Left ventricle myocardium superior (tissue), 1 donor: ENCODE measurements at regions not wholly inside any gene's neighbourhood (a gene's known extent, or its start where the extent isn't known, plus 50 kb on each side); places are given as distances from the start of the nearest gene placed in this dataset.
"Not testable (repeated sequence)": the region's sequence is repeated elsewhere in the genome, so short reads cannot be mapped to it uniquely, and the experiment has no call there.

ENCODE experiments used
- ATAC-seq: fragments of 200-7000 bp; cut with Tn5 transposase; one replicate; pipeline ENCODE4 v1.9.1; 2020; ENCODE audit warnings: mild to moderate bottlenecking, moderate library complexity
- DNase-seq: peaks from one replicate; pipeline ENCODE4 v3.0.0-alpha.2; 2020
- intact Hi-C: fragments of 100-400 bp; cut with micrococcal nuclease; formaldehyde crosslinking; loops from one replicate; pipeline ENCODE4 v1.11.0; 2022
- donor health status: DM: no; HTN: yes; CAD: no; lungs with severe emphysema.

GRCh38 chr14:49946320-49947141, 53.6 kb downstream of the ARF6 start:
- ATAC-seq (peak; percentile 43), DNase-seq (no peak)
- intact Hi-C loops, result no loop called here

GRCh38 chr14:49947506-49947905, 54.6 kb downstream of the ARF6 start:
- intact Hi-C loops, result no loop called here
- DNase-seq (no peak), ATAC-seq (no peak)

GRCh38 chr14:49950275-49951228, 57.7 kb downstream of the ARF6 start:
- ATAC-seq (no peak), DNase-seq (no peak)
- intact Hi-C loops, result no loop called here

- DNase-seq, result no peak
- no peak for ATAC-seq
- intact Hi-C loops, result no loop called here
These were observed 58.3 kb downstream of the ARF6 start for GRCh38 chr14:49951229-49951607.

GRCh38 chr14:49951691-49952345, 58.9 kb downstream of the ARF6 start:
- intact Hi-C loops, result no loop called here
- no peak for DNase-seq
- ATAC-seq, result no peak

GRCh38 chr14:49953196-49953595, 60.3 kb downstream of the ARF6 start:
- DNase-seq (no peak), ATAC-seq (no peak)
- intact Hi-C loops, result no loop called here

- DNase-seq, result no peak
- ATAC-seq, result no peak
- intact Hi-C loops, result no loop called here
These were observed 61.3 kb downstream of the ARF6 start for GRCh38 chr14:49954171-49954631.

GRCh38 chr14:49955024-49955423, 62.1 kb downstream of the ARF6 start:
- ATAC-seq (no peak), DNase-seq (no peak)
- intact Hi-C loops, result no loop called here

- ATAC-seq (no peak), DNase-seq (no peak)
These were observed 64.4 kb downstream of the ARF6 start for GRCh38 chr14:49957089-49957852.

GRCh38 chr14:49959822-49960408, 67.0 kb downstream of the ARF6 start:
- ATAC-seq, result no peak
- intact Hi-C loops, result no loop called here
- no peak for DNase-seq

More at GRCh38 chr14:49957089-49957852, 64.4 kb downstream of the ARF6 start:
- intact Hi-C loops, result no loop called here

- ATAC-seq, result no peak
- intact Hi-C loops, result no loop called here
- DNase-seq, result no peak
These were observed 67.6 kb downstream of the ARF6 start for GRCh38 chr14:49960453-49960852.

GRCh38 chr14:49961270-49962222, 68.7 kb downstream of the ARF6 start:
- ATAC-seq (no peak), DNase-seq (no peak)
- intact Hi-C loops, result no loop called here

- DNase-seq (no peak), ATAC-seq (no peak)
- intact Hi-C loops, result no loop called here
These were observed 69.7 kb downstream of the ARF6 start for GRCh38 chr14:49962621-49963020.

GRCh38 chr14:49965068-49965651, 72.3 kb downstream of the ARF6 start:
- ATAC-seq, intact Hi-C loops, DNase-seq: not testable (repeated sequence)

GRCh38 chr14:49966304-49966809, 73.5 kb downstream of the ARF6 start:
- DNase-seq (no peak), ATAC-seq (no peak)
- intact Hi-C loops, result no loop called here

- intact Hi-C loops, result no loop called here
- no peak for DNase-seq
- no peak for ATAC-seq
These were observed 74.2 kb downstream of the ARF6 start for GRCh38 chr14:49966971-49967630.
